HT1080 (cell line): ENCODE measurements at regions not wholly inside any gene's neighbourhood (a gene's known extent, or its start where the extent isn't known, plus 50 kb on each side); places are given as distances from the start of the nearest gene placed in this dataset.

ENCODE experiments used
- DNase-seq: peaks from one replicate; pipeline ENCODE4 v3.0.0-alpha.2; 2015; ENCODE audit warnings: low read depth

GRCh38 chr21:16347223-16347622, 617.4 kb downstream of the USP25 start:
- no peak for DNase-seq

GRCh38 chr21:16353764-16354163, 624.0 kb downstream of the USP25 start:
- peak; percentile 34 for DNase-seq

- DNase-seq, result no peak
Measured at GRCh38 chr21:16357994-16358393, 628.2 kb downstream of the USP25 start.

- DNase-seq, result no peak
Measured at GRCh38 chr21:16358784-16359183, 629.0 kb downstream of the USP25 start.

GRCh38 chr21:16363100-16363499, 633.3 kb downstream of the USP25 start:
- DNase-seq, result no peak

- DNase-seq, result no peak
Measured at GRCh38 chr21:16363518-16363917, 633.7 kb downstream of the USP25 start.

GRCh38 chr21:16366207-16366606, 636.4 kb downstream of the USP25 start:
- DNase-seq, result no peak

GRCh38 chr21:16367079-16367478, 637.3 kb downstream of the USP25 start:
- no peak for DNase-seq

- no peak for DNase-seq
Measured at GRCh38 chr21:16370186-16370585, 640.4 kb downstream of the USP25 start.

GRCh38 chr21:16372586-16372985, 642.8 kb downstream of the USP25 start:
- no peak for DNase-seq

GRCh38 chr21:16376673-16377072, 646.9 kb downstream of the USP25 start:
- no peak for DNase-seq

GRCh38 chr21:16377120-16377658, 647.4 kb downstream of the USP25 start:
- DNase-seq, result no peak

- DNase-seq, result no peak
Measured at GRCh38 chr21:16377857-16378256, 648.1 kb downstream of the USP25 start.

GRCh38 chr21:16378525-16378924, 648.7 kb downstream of the USP25 start:
- no peak for DNase-seq

GRCh38 chr21:16388291-16388690, 658.5 kb downstream of the USP25 start:
- DNase-seq, result no peak

GRCh38 chr21:16388911-16389560, 659.3 kb downstream of the USP25 start:
- DNase-seq, result no peak

- no peak for DNase-seq
Measured at GRCh38 chr21:16389643-16390042, 659.9 kb downstream of the USP25 start.

GRCh38 chr21:16395285-16395684, 665.5 kb downstream of the USP25 start:
- no peak for DNase-seq

GRCh38 chr21:16402752-16403151, 673.0 kb downstream of the USP25 start:
- DNase-seq, result no peak

- no peak for DNase-seq
Measured at GRCh38 chr21:16404776-16405175, 675.0 kb downstream of the USP25 start.

GRCh38 chr21:16406355-16406754, 676.6 kb downstream of the USP25 start:
- DNase-seq, result no peak

GRCh38 chr21:16407403-16408240, 677.8 kb downstream of the USP25 start:
- no peak for DNase-seq

- no peak for DNase-seq
Measured at GRCh38 chr21:16408280-16408679, 678.5 kb downstream of the USP25 start.
